Suppressor macrophage treated with lipopolysaccharide for 4 hours (primary cell): ENCODE measurements at regions not wholly inside any gene's neighbourhood (a gene's known extent, or its start where the extent isn't known, plus 50 kb on each side); places are given as distances from the start of the nearest gene placed in this dataset.
A peak's percentile ranks its signal among the peaks of the same experiment; 100 is the strongest.

ENCODE experiments used
- DNase-seq: peaks from one replicate; pipeline ENCODE4 v3.0.0-alpha.2; 2020

- peak; percentile 81 for DNase-seq
These were observed 51.7 kb upstream of the TUT7 start for GRCh38 chr9:86405926-86406325.

- no peak for DNase-seq
These were observed 50.9 kb upstream of the TUT7 start for GRCh38 chr9:86405086-86405491.
